ENCODE measurements at regions not wholly inside any gene's neighbourhood (a gene's known extent, or its start where the extent isn't known, plus 50 kb on each side); places are given as distances from the start of the nearest gene placed in this dataset.
A peak's percentile ranks its signal among the peaks of the same experiment; 100 is the strongest.

GRCh38 chr1:39145331-39145965, 59.0 kb upstream of the MACF1 start:
- no peaks in the 10 kb centered on the region for H3K9me3 ChIP-seq (ENCODE audit: control insufficient read depth, low read length)
- H3K4me1 ChIP-seq (ENCODE audit: control insufficient read depth, insufficient read depth, low read length): peaks cover 35% of the 10 kb centered on the region
- H3K9ac ChIP-seq (ENCODE audit: low read length): no peak overlapping the region
- H3K27me3 ChIP-seq (replicated peaks; ENCODE audit: control insufficient read depth, insufficient read depth, low read length): no peaks in the 10 kb centered on the region
- H3K4me3 ChIP-seq (ENCODE audit: low read length): no peak overlapping the region
- peaks cover 11% of the 10 kb centered on the region for H3K36me3 ChIP-seq (ENCODE audit: control insufficient read depth, insufficient read depth, low read length, severe bottlenecking)
- DNase-seq (ENCODE audit: low read depth): no peak

- peaks cover 11% of the 10 kb centered on the region for H3K36me3 ChIP-seq (ENCODE audit: control insufficient read depth, insufficient read depth, low read length, severe bottlenecking)
- DNase-seq (ENCODE audit: low read depth): no peak
- H3K9me3 ChIP-seq (ENCODE audit: control insufficient read depth, low read length): no peaks in the 10 kb centered on the region
- no peak overlapping the region for H3K9ac ChIP-seq (ENCODE audit: low read length)
- peaks cover 31% of the 10 kb centered on the region for H3K4me1 ChIP-seq (ENCODE audit: control insufficient read depth, insufficient read depth, low read length)
- H3K4me3 ChIP-seq (ENCODE audit: low read length): no peak overlapping the region
- no peaks in the 10 kb centered on the region for H3K27me3 ChIP-seq (replicated peaks; ENCODE audit: control insufficient read depth, insufficient read depth, low read length)
These were observed 57.8 kb upstream of the MACF1 start for GRCh38 chr1:39146681-39147080.

- H3K27me3 ChIP-seq (replicated peaks; ENCODE audit: control insufficient read depth, insufficient read depth, low read length): no peaks in the 10 kb centered on the region
- H3K9me3 ChIP-seq (ENCODE audit: control insufficient read depth, low read length): no peaks in the 10 kb centered on the region
- H3K4me3 ChIP-seq (ENCODE audit: low read length): no peak overlapping the region
- H3K4me1 ChIP-seq (ENCODE audit: control insufficient read depth, insufficient read depth, low read length): peaks cover 24% of the 10 kb centered on the region
- no peak for DNase-seq (ENCODE audit: low read depth)
- H3K36me3 ChIP-seq (ENCODE audit: control insufficient read depth, insufficient read depth, low read length, severe bottlenecking): peaks cover 11% of the 10 kb centered on the region
- no peak overlapping the region for H3K9ac ChIP-seq (ENCODE audit: low read length)
These were observed 57.1 kb upstream of the MACF1 start for GRCh38 chr1:39147099-39148025.

GRCh38 chr1:39148942-39149341, 55.6 kb upstream of the MACF1 start:
- no peak for DNase-seq (ENCODE audit: low read depth)
- H3K9ac ChIP-seq (ENCODE audit: low read length): no peak overlapping the region
- H3K9me3 ChIP-seq (ENCODE audit: control insufficient read depth, low read length): no peaks in the 10 kb centered on the region
- no peak overlapping the region for H3K4me3 ChIP-seq (ENCODE audit: low read length)
- no peaks in the 10 kb centered on the region for H3K27me3 ChIP-seq (replicated peaks; ENCODE audit: control insufficient read depth, insufficient read depth, low read length)
- peaks cover 23% of the 10 kb centered on the region for H3K4me1 ChIP-seq (ENCODE audit: control insufficient read depth, insufficient read depth, low read length)
- H3K36me3 ChIP-seq (ENCODE audit: control insufficient read depth, insufficient read depth, low read length, severe bottlenecking): peaks cover 12% of the 10 kb centered on the region

GRCh38 chr1:39149509-39149908, 55.0 kb upstream of the MACF1 start:
- no peaks in the 10 kb centered on the region for H3K9me3 ChIP-seq (ENCODE audit: control insufficient read depth, low read length)
- no peak overlapping the region for H3K9ac ChIP-seq (ENCODE audit: low read length)
- H3K27me3 ChIP-seq (replicated peaks; ENCODE audit: control insufficient read depth, insufficient read depth, low read length): no peaks in the 10 kb centered on the region
- H3K4me1 ChIP-seq (ENCODE audit: control insufficient read depth, insufficient read depth, low read length): peaks cover 29% of the 10 kb centered on the region
- H3K4me3 ChIP-seq (ENCODE audit: low read length): no peak overlapping the region
- DNase-seq (ENCODE audit: low read depth): no peak
- peaks cover 14% of the 10 kb centered on the region for H3K36me3 ChIP-seq (ENCODE audit: control insufficient read depth, insufficient read depth, low read length, severe bottlenecking)

- H3K9me3 ChIP-seq (ENCODE audit: control insufficient read depth, low read length): no peaks in the 10 kb centered on the region
- no peak overlapping the region for H3K9ac ChIP-seq (ENCODE audit: low read length)
- H3K27me3 ChIP-seq (replicated peaks; ENCODE audit: control insufficient read depth, insufficient read depth, low read length): no peaks in the 10 kb centered on the region
- no peak overlapping the region for H3K4me3 ChIP-seq (ENCODE audit: low read length)
- DNase-seq (ENCODE audit: low read depth): no peak
- H3K36me3 ChIP-seq (ENCODE audit: control insufficient read depth, insufficient read depth, low read length, severe bottlenecking): peaks cover 10% of the 10 kb centered on the region
- peaks cover 40% of the 10 kb centered on the region for H3K4me1 ChIP-seq (ENCODE audit: control insufficient read depth, insufficient read depth, low read length)
These were observed 53.7 kb upstream of the MACF1 start for GRCh38 chr1:39150779-39151178.

- H3K4me1 ChIP-seq (ENCODE audit: control insufficient read depth, insufficient read depth, low read length): peaks cover 40% of the 10 kb centered on the region
- no peak overlapping the region for H3K4me3 ChIP-seq (ENCODE audit: low read length)
- DNase-seq (ENCODE audit: low read depth): no peak
These were observed 53.2 kb upstream of the MACF1 start for GRCh38 chr1:39151267-39151666.

GRCh38 chr1:39152923-39153322, 51.6 kb upstream of the MACF1 start:
- Histone ChIP-seq H3K4me3 (ENCODE audit: low read length) (no peak overlapping the region), H3K9ac (ENCODE audit: low read length) (no peak overlapping the region), H3K9me3 (ENCODE audit: control insufficient read depth, low read length) (no peaks in the 10 kb centered on the region), H3K27me3 (replicated peaks; ENCODE audit: control insufficient read depth, insufficient read depth, low read length) (no peaks in the 10 kb centered on the region), H3K36me3 (ENCODE audit: control insufficient read depth, insufficient read depth, low read length, severe bottlenecking) (peaks cover 8% of the 10 kb centered on the region), H3K4me1 (ENCODE audit: control insufficient read depth, insufficient read depth, low read length) (peaks cover 48% of the 10 kb centered on the region)
- DNase-seq (ENCODE audit: low read depth): no peak

More at GRCh38 chr1:39151267-39151666, 53.2 kb upstream of the MACF1 start:
- no peaks in the 10 kb centered on the region for H3K9me3 ChIP-seq (ENCODE audit: control insufficient read depth, low read length)
- no peak overlapping the region for H3K9ac ChIP-seq (ENCODE audit: low read length)
- peaks cover 9% of the 10 kb centered on the region for H3K36me3 ChIP-seq (ENCODE audit: control insufficient read depth, insufficient read depth, low read length, severe bottlenecking)
- no peaks in the 10 kb centered on the region for H3K27me3 ChIP-seq (replicated peaks; ENCODE audit: control insufficient read depth, insufficient read depth, low read length)

GRCh38 chr1:39153684-39154083, 50.8 kb upstream of the MACF1 start:
- Histone ChIP-seq H3K4me1 (ENCODE audit: control insufficient read depth, insufficient read depth, low read length) (peaks cover 52% of the 10 kb centered on the region), H3K9ac (ENCODE audit: low read length) (no peak overlapping the region)
- DNase-seq (ENCODE audit: low read depth): no peak

GRCh38 chr1:39154553-39155421, 49.7 kb upstream of the MACF1 start:
- peak; percentile 75 for DNase-seq (ENCODE audit: low read depth)
- peaks cover 58% of the 10 kb centered on the region for H3K4me1 ChIP-seq (ENCODE audit: control insufficient read depth, insufficient read depth, low read length)
- H3K4me3 ChIP-seq (ENCODE audit: low read length): peak overlapping the region; percentile 32
- no peaks in the 10 kb centered on the region for H3K27me3 ChIP-seq (replicated peaks; ENCODE audit: control insufficient read depth, insufficient read depth, low read length)
- H3K9me3 ChIP-seq (ENCODE audit: control insufficient read depth, low read length): no peaks in the 10 kb centered on the region
- H3K36me3 ChIP-seq (ENCODE audit: control insufficient read depth, insufficient read depth, low read length, severe bottlenecking): peaks cover 7% of the 10 kb centered on the region
- H3K9ac ChIP-seq (ENCODE audit: low read length): peak overlapping the region; percentile 48

More at GRCh38 chr1:39153684-39154083, 50.8 kb upstream of the MACF1 start:
- Histone ChIP-seq H3K36me3 (ENCODE audit: control insufficient read depth, insufficient read depth, low read length, severe bottlenecking) (peaks cover 7% of the 10 kb centered on the region), H3K9me3 (ENCODE audit: control insufficient read depth, low read length) (no peaks in the 10 kb centered on the region), H3K27me3 (replicated peaks; ENCODE audit: control insufficient read depth, insufficient read depth, low read length) (no peaks in the 10 kb centered on the region), H3K4me3 (ENCODE audit: low read length) (no peak overlapping the region)

Data from adipocyte (in vitro differentiated cells).